ENCODE measurements at regions not wholly inside any gene's neighbourhood (a gene's known extent, or its start where the extent isn't known, plus 50 kb on each side); places are given as distances from the start of the nearest gene placed in this dataset.

GRCh38 chr17:34066528-34066927 lies 188.6 kb upstream of the CCL2 start:
- H3K9me3 ChIP-seq: no peaks in the 10 kb centered on the region
- no peaks in the 10 kb centered on the region for H3K27me3 ChIP-seq
- TF ChIP-seq CTCF (IDR thresholded peaks at IDR 0.05): no peak
- H3K4me3 ChIP-seq: no peak overlapping the region
- no peaks in the 10 kb centered on the region for H3K36me3 ChIP-seq
- ATAC-seq: no peak
- no peak for DNase-seq
- intact Hi-C loops (cut with DNase I): no loop called here
- H3K27ac ChIP-seq: no peak overlapping the region
- H3K4me1 ChIP-seq: no peaks in the 10 kb centered on the region

- no peak for TF ChIP-seq CTCF (IDR thresholded peaks at IDR 0.05)
- Histone ChIP-seq H3K4me3 (no peak overlapping the region), H3K4me1 (no peaks in the 10 kb centered on the region), H3K27me3 (no peaks in the 10 kb centered on the region), H3K9me3 (no peaks in the 10 kb centered on the region), H3K36me3 (no peaks in the 10 kb centered on the region), H3K27ac (no peak overlapping the region)
- peak; percentile 50 for ATAC-seq
- DNase-seq: no peak
- intact Hi-C loops (cut with DNase I): no loop called here
These were observed 188.1 kb upstream of the CCL2 start for GRCh38 chr17:34067011-34067410.

GRCh38 chr17:34068571-34068970 lies 186.5 kb upstream of the CCL2 start:
- intact Hi-C loops (cut with DNase I): no loop called here
- Histone ChIP-seq H3K27me3 (no peaks in the 10 kb centered on the region), H3K27ac (no peak overlapping the region), H3K9me3 (no peaks in the 10 kb centered on the region), H3K36me3 (no peaks in the 10 kb centered on the region), H3K4me1 (no peaks in the 10 kb centered on the region), H3K4me3 (no peak overlapping the region)
- DNase-seq (no peak), ATAC-seq (no peak)
- no peak for TF ChIP-seq CTCF (IDR thresholded peaks at IDR 0.05)

GRCh38 chr17:34070712-34071111 lies 184.4 kb upstream of the CCL2 start:
- intact Hi-C loops (cut with DNase I): no loop called here
- H3K36me3 ChIP-seq: no peaks in the 10 kb centered on the region
- ATAC-seq (no peak), DNase-seq (no peak)
- H3K27ac ChIP-seq: no peak overlapping the region
- no peaks in the 10 kb centered on the region for H3K4me1 ChIP-seq
- no peak for TF ChIP-seq CTCF (IDR thresholded peaks at IDR 0.05)
- H3K9me3 ChIP-seq: no peaks in the 10 kb centered on the region
- no peak overlapping the region for H3K4me3 ChIP-seq
- H3K27me3 ChIP-seq: no peaks in the 10 kb centered on the region

- Histone ChIP-seq H3K9me3 (no peaks in the 10 kb centered on the region), H3K4me3 (no peak overlapping the region), H3K36me3 (no peaks in the 10 kb centered on the region), H3K4me1 (no peaks in the 10 kb centered on the region), H3K27ac (no peak overlapping the region), H3K27me3 (no peaks in the 10 kb centered on the region)
- intact Hi-C loops (cut with DNase I): no loop called here
- no peak for TF ChIP-seq CTCF (IDR thresholded peaks at IDR 0.05)
- DNase-seq (no peak), ATAC-seq (no peak)
These were observed 183.1 kb upstream of the CCL2 start for GRCh38 chr17:34071886-34072420.

GRCh38 chr17:34075076-34075475 lies 180.0 kb upstream of the CCL2 start:
- H3K36me3 ChIP-seq: no peaks in the 10 kb centered on the region
- no peak for ATAC-seq
- no peak overlapping the region for H3K4me3 ChIP-seq
- H3K27me3 ChIP-seq: no peaks in the 10 kb centered on the region
- H3K4me1 ChIP-seq: no peaks in the 10 kb centered on the region
- intact Hi-C loops (cut with DNase I): no loop called here
- no peaks in the 10 kb centered on the region for H3K9me3 ChIP-seq
- H3K27ac ChIP-seq: no peak overlapping the region
- no peak for TF ChIP-seq CTCF (IDR thresholded peaks at IDR 0.05)
- DNase-seq: no peak

All from upper lobe of right lung (tissue), 1 donor.